ENCODE measurements at regions not wholly inside any gene's neighbourhood (a gene's known extent, or its start where the extent isn't known, plus 50 kb on each side); places are given as distances from the start of the nearest gene placed in this dataset.

DNA sequence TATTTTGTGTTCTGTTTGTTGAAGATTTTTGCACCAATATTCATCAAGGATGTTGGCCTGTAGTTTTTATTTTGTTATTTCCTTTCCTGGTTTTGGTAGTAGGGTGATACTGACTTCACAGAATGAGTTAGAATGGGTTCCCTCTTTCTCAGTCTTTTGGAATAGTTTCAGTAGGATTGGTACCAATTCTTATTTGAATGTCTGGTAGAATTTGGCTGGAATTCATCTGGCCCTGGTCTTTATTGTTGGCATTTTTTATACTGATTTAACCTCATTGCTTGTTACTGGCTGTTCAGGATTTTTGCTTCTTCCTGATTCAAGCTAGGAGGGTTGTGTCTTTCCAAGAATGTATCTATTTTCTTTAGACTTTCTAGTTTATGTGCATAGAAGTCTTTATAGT is 263.7 kb downstream of the SOX11 start:
- DNase-seq (ENCODE audit: low read depth), result no peak

DNA sequence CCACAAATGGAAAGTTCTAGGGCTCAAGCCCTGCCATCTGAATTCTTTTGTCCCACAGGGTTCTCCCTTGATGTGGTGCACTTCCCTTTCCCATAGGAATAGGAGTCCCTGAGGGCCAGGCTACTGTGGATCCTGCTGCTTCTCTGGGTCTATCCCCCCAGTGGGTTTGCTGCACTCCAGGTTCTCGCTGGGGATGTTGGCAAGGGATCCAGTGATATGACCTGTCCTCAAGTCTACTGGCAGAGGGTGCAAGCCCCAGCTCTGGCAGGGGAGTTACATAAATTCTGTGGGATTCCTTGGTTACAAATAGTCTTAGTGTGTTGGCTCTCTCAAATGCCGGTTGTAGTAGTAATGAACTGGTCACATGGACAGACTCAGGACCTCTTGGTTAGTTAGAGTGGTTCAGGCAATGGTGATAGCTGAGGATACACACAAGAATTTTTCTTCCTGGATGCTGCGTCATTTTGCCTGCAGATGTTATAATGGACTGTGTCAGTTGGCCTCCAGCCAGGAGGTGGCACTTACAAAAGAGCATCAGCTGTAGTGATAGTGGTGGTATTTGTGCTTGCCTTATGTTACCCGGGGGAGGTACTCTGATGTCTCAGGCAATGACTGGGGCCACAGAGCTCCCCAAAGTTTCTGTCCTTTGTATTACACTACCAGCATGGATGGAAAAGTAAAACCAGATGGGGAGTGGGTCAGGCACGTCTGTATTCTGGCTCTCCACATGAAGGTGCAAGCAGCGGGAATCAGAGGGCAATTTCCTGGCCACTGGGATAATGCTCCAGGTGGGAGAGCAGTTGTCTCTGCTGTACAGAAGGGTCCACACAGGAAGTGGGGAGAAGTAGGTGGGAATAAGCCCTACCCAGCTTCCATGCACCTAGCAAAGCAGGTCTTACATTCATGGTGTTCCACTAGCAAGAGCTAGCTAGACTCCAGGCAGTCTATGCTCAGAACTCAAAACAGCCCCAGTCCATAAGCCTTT is 267.9 kb downstream of the SOX11 start:
- no peak for DNase-seq (ENCODE audit: low read depth)

GRCh38 chr2:5967506-5967905 is 275.3 kb downstream of the SOX11 start:
- DNase-seq (ENCODE audit: low read depth), result no peak

DNA sequence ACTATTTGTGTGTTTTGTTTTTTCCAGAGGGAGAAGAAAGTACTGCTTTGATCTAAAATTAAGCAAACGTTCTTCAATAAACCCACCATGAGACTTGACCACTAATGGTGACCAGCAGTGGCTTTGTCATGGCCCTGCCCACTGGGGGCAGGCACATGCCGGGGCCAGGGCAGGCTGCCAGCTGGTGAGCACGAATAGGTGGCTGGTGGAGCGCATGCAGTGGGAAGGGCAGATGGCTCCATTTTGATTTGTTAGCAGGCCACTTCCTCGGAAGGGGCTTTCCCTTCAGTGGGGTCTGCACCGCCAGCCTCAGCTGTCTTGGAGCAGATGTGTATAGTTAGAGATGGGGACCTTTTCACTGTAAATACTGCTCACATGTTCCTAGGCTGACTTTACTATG is 277.1 kb downstream of the SOX11 start:
- no peak for DNase-seq (ENCODE audit: low read depth)

GRCh38 chr2:5970347-5970746 is 278.2 kb downstream of the SOX11 start:
- DNase-seq (ENCODE audit: low read depth), result no peak

GRCh38 chr2:5974477-5974876 is 282.3 kb downstream of the SOX11 start:
- DNase-seq (ENCODE audit: low read depth), result no peak

GRCh38 chr2:5975401-5975800 is 283.2 kb downstream of the SOX11 start:
- DNase-seq (ENCODE audit: low read depth), result no peak

DNA sequence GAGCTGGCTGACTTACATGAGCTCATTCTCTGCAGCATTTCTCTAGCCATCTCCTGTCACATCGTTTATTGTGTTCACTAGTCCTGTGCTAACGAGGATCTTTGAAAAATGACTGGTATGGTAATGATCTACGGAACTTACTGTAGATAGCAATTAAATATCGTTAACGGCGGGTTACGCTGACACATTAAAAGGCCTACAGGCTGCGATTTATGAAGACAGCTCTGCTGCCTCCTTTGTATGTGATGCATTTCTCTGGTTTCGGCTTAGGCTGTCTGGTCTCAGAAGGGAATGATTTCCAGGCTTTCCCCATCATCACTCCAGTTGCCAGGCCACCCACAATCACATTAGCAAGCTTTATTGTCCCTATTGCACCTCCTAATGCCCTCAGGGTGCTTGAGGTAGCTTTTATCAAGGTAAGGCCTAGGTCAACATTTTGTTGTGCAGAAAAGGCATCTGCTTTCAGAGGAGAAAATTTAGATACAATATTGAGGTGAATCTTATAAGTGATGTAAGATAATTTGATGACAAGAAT is 284.4 kb downstream of the SOX11 start:
- DNase-seq (ENCODE audit: low read depth), result no peak

- DNase-seq (ENCODE audit: low read depth), result no peak
Observed at GRCh38 chr2:5977477-5977876, 285.3 kb downstream of the SOX11 start.

DNA sequence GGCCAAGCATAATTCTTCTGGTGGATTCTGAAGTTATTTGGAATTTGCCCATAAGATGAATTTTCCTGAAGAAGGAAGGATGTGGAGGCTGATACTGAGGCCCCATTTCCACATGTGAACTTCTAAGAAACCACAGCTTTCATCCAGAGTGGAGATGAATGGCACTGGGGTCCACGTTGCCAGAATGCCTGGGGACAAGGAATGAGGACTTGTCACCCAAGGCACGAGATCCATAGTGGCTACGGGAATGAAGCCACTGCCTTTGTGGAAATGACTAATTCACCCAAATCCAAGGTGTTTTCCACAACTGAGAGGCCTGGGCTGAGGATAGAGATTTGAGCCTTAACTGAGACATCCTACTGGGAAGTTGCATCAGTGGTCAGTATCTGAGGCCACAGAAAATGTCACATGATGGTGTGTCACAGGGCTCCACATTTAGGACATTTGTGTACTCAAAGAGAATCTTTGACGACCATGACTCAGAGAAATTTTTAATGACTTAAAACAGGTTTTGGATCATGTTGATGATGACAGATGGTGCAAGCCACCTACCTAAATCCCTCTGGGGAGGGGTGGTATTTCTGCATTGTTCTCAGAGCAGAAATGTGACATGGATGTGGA is 286.1 kb downstream of the SOX11 start:
- DNase-seq (ENCODE audit: low read depth), result no peak

- no peak for DNase-seq (ENCODE audit: low read depth)
Observed at GRCh38 chr2:5980450-5981190, 288.4 kb downstream of the SOX11 start.

GRCh38 chr2:5982193-5982902 is 290.2 kb downstream of the SOX11 start:
- no peak for DNase-seq (ENCODE audit: low read depth)

GRCh38 chr2:5982903-5983265 is 290.7 kb downstream of the SOX11 start:
- no peak for DNase-seq (ENCODE audit: low read depth)

GRCh38 chr2:5983511-5984272 is 291.5 kb downstream of the SOX11 start:
- no peak for DNase-seq (ENCODE audit: low read depth)

DNA sequence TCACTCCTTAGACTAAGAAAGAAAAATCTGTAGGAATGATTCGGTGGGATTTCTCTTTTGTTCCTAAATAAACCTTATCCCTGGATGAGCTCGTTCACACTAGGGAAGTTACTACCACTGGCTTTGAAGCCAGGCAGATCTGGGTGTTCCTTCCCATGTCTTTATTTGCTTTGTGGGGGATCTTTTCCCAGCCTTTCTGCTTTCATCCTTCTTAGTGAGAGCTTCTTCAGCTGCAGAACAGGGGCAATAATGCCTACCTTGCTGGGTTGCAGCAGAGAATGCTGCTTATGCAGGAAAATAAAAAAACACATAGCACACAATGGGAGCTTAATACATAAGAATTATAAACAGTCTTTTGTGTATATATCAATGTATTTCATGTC is 292.1 kb downstream of the SOX11 start:
- DNase-seq (ENCODE audit: low read depth), result no peak

DNA sequence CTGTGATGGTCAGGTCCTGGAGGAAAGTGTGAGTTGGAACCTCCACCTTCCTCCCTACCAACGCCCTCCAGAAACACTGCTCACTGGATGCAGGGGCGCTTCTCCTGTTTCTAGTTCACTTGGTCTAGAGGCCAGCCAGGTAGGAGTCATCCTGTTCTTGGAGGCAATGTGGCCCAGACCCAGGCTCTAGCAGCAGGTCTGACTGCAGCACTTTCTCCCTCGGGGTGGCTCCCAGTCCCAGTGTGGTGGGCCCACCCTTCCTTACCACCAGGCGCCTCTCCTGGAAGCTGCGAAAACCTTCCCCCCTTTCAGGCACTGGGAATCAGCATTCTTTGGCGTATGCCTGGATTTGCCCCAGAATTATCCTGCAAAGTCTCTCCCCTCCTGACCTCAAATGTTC is 292.8 kb downstream of the SOX11 start:
- no peak for DNase-seq (ENCODE audit: low read depth)

- no peak for DNase-seq (ENCODE audit: low read depth)
Observed at GRCh38 chr2:5985536-5986385, 293.6 kb downstream of the SOX11 start.

DNA sequence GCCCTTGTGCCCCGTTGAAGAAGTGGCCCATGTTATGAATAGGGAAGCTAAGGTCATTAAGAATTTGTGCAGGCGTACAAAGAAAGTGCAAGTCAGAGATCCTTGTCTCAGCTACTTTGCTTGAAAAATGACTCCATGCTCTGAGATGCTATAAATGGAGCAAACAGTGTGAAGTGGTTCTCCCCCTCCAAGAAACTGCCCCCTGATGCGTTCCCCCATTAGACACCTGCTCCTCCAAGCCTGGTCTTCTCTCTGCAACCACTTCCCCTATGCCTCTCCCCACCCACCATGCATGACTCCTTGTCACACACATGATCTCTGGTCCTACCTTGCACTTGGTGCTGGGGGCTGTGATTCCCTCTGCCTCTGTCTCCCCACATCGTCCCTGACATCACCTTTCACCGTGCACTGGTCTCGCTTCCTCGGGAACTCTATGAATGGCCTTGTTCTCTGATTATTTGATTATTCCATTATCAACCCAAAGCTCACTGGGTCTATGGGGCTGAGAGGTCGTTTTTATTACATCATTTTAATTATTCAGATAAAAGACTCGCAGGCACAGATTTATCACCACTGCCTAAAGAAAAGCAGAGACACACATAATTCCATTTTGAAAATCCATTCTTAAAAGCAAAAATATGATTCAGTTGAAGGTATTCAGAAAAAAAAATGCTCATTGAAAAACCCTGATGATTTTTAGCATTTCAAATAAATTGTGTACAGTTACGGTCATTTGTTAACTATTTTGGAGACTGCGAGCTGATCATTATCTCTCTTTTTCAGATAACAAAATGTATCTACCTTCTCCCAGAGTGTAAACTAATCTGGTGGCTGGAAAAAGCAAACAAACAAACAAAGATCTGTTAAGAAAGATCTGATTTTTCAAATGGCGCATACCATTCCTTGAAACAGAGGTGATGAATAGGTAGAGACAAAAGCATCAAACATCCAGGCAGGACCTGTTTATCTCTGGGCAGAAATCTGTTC is 294.9 kb downstream of the SOX11 start:
- DNase-seq (ENCODE audit: low read depth), result no peak

DNA sequence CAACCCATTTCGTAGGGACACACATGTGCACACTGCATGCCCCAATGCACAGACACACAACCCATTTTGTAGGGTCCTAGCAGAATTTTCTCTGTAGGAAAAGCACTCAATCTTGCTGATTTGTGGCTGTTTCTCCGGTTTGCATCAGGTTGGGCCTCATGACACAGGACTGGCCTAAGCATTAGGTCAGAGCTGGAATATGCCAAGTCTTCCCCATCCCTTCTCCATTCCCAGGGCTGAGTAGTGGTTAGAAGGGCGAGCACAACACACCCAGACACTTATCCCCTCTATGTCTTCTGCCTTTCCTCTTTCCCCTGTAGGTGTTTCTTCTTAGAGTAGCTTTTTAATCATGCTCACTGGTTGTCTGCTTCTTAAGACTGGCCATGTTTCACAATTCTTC is 295.9 kb downstream of the SOX11 start:
- DNase-seq (ENCODE audit: low read depth), result no peak
